Calu3 (cell line): ENCODE measurements at regions not wholly inside any gene's neighbourhood (a gene's known extent, or its start where the extent isn't known, plus 50 kb on each side); places are given as distances from the start of the nearest gene placed in this dataset.

ENCODE experiments used
- BruUV-seq: library from RNA; stranded (reverse); fragments of 400-500 nt; replicated peaks from 2 replicates; lab custom pipeline; 2021; lab: Mats Ljungman, UMichigan
- CTCF ChIA-PET: fragments of 300-600 bp; sonication (Branson Sonifier 250); formaldehyde crosslinking; loops from one replicate; lab custom pipeline; 2022; ENCODE audit warnings: antibody characterized with exemption; lab: Charles Lee
- DNase-seq: peaks from one replicate; pipeline ENCODE4 v3.0.0; 2022
- H3K27ac Mint-ChIP-seq: one replicate; pipeline ENCODE4 v1.8.0; 2022; ENCODE audit warnings: mixed read lengths; ENCODE audit not compliant: unreplicated experiment
- H3K27me3 Mint-ChIP-seq: one replicate; pipeline ENCODE4 v1.8.0; 2022; ENCODE audit warnings: mixed read lengths; ENCODE audit not compliant: unreplicated experiment
- H3K36me3 Mint-ChIP-seq: one replicate; pipeline ENCODE4 v1.8.0; 2022; ENCODE audit warnings: mild to moderate bottlenecking, moderate library complexity, mixed read lengths; ENCODE audit not compliant: insufficient read depth, unreplicated experiment
- H3K4me1 Mint-ChIP-seq: one replicate; pipeline ENCODE4 v1.8.0; 2022; ENCODE audit warnings: mild to moderate bottlenecking, low read depth, mixed read lengths; ENCODE audit not compliant: unreplicated experiment
- H3K4me3 Mint-ChIP-seq: one replicate; pipeline ENCODE4 v1.8.0; 2022; ENCODE audit warnings: mild to moderate bottlenecking, low read depth, moderate library complexity, mixed read lengths; ENCODE audit not compliant: unreplicated experiment
- H3K9me3 Mint-ChIP-seq: one replicate; pipeline ENCODE4 v1.8.0; 2022; ENCODE audit warnings: low read depth, mixed read lengths; ENCODE audit not compliant: unreplicated experiment
- CTCF ChIP-seq: fragments of 200-600 bp; IDR thresholded peaks from one replicate; pipeline ENCODE4 v1.8.0; 2022; ENCODE audit warnings: antibody characterized with exemption; ENCODE audit not compliant: unreplicated experiment
- intact Hi-C: fragments of 100-400 bp; cut with micrococcal nuclease; formaldehyde crosslinking; loops from one replicate; pipeline ENCODE4 v1.10.0; 2022; ENCODE audit not compliant: unreplicated experiment

GRCh38 chr6:27112974-27113373 is 134.5 kb upstream of the PRSS16 start:
- no TSS peak for BruUV-seq
- no peak overlapping the region for H3K4me3 Mint-ChIP-seq
- peaks cover 11% of the 10 kb centered on the region for H3K9me3 Mint-ChIP-seq
- H3K27me3 Mint-ChIP-seq, result no peaks in the 10 kb centered on the region
- intact Hi-C loops, result no loop called here
- no peak for TF ChIP-seq CTCF
- CTCF ChIA-PET, result interaction anchor here (0.6 kb wide), 1 partner anchor 26 kb away, joined by 6 read pairs; no protein-coding TSS in a partner anchor
- DNase-seq, result no peak
- H3K4me1 Mint-ChIP-seq, result no peaks in the 10 kb centered on the region
- no peaks in the 10 kb centered on the region for H3K36me3 Mint-ChIP-seq
- H3K27ac Mint-ChIP-seq, result no peak overlapping the region

DNA sequence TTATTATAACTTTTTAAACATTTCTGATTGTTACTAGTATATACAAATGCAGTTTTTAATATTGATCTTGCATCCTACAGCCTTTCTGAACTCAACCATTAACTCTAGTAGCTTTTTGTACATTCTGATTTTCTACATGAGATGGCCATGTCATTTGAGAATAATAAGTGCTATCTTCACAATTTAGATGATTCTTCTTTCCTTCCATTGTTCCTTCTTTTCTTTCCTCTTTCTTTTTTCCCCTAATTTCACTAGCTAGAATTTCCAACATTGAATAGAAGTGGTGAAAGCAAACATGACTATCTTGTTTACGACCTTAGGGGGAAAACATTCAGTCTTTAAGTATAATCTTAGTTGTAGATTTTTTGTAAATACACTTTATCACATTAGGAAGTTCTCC is 128.2 kb upstream of the PRSS16 start:
- intact Hi-C loops, result no loop called here
- CTCF ChIA-PET, result no interaction called here
- TF ChIP-seq CTCF, result no peak
- H3K9me3 Mint-ChIP-seq, result peaks cover 7% of the 10 kb centered on the region
- BruUV-seq, result no TSS peak
- H3K27me3 Mint-ChIP-seq, result no peaks in the 10 kb centered on the region
- H3K4me3 Mint-ChIP-seq, result no peak overlapping the region
- no peak for DNase-seq
- H3K27ac Mint-ChIP-seq, result no peak overlapping the region
- no peaks in the 10 kb centered on the region for H3K4me1 Mint-ChIP-seq
- no peaks in the 10 kb centered on the region for H3K36me3 Mint-ChIP-seq

- Mint-ChIP-seq H3K4me3 (no peak overlapping the region), H3K27ac (no peak overlapping the region), H3K36me3 (no peaks in the 10 kb centered on the region), H3K27me3 (no peaks in the 10 kb centered on the region), H3K4me1 (no peaks in the 10 kb centered on the region), H3K9me3 (peaks cover 6% of the 10 kb centered on the region)
- CTCF ChIA-PET, result no interaction called here
- intact Hi-C loops, result no loop called here
- no TSS peak for BruUV-seq
- TF ChIP-seq CTCF, result no peak
- no peak for DNase-seq
Measured at GRCh38 chr6:27119761-27120160, 127.7 kb upstream of the PRSS16 start.

DNA sequence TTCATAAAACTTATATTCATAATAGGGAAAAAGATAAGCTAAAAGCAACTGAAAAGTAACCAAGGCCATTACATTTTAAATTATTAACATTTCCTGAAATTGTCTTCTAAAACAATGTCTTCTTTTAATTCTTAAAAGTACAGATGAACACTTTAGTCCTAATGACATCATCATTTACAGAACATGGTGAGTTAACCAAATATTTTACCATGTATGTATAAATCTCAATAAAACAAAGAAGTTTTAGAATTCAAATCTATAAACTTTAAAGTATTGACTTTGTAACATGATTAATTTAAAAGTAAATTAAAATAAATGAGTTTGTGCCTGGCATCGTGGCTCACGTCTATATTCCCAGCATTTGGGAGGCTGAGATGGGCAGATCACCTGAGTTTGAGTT is 125.9 kb upstream of the PRSS16 start:
- no TSS peak for BruUV-seq
- intact Hi-C loops, result no loop called here
- H3K36me3 Mint-ChIP-seq, result no peaks in the 10 kb centered on the region
- CTCF ChIA-PET, result no interaction called here
- DNase-seq, result no peak
- TF ChIP-seq CTCF, result no peak
- H3K4me3 Mint-ChIP-seq, result no peak overlapping the region
- H3K27me3 Mint-ChIP-seq, result no peaks in the 10 kb centered on the region
- H3K9me3 Mint-ChIP-seq, result peaks cover 2% of the 10 kb centered on the region
- peaks cover 8% of the 10 kb centered on the region for H3K4me1 Mint-ChIP-seq
- H3K27ac Mint-ChIP-seq, result no peak overlapping the region
